ENCODE measurements at regions not wholly inside any gene's neighbourhood (a gene's known extent, or its start where the extent isn't known, plus 50 kb on each side); places are given as distances from the start of the nearest gene placed in this dataset.

- TF ChIP-seq BCL6B (tag by site-specific recombination; IDR thresholded peaks at IDR 0.05) (no peak), ZNF501 (tag by site-specific recombination; IDR thresholded peaks at IDR 0.05) (no peak), ZNF324 (tag by site-specific recombination; IDR thresholded peaks at IDR 0.05) (no peak), ELK4 (IDR thresholded peaks at IDR 0.05; ENCODE audit: borderline replicate concordance, low read depth, low read length) (no peak), ZSCAN18 (tag by site-specific recombination; IDR thresholded peaks at IDR 0.05) (no peak)
Observed at GRCh38 chr11:105232021-105232420, 92.5 kb upstream of the CARD18 start (continued).

- no peak for TF ChIP-seq ATF2 (tag by site-specific recombination; IDR thresholded peaks at IDR 0.05; ENCODE audit: low read depth)
- no peak for TF ChIP-seq ZNF280D (tag by site-specific recombination; IDR thresholded peaks at IDR 0.05)
- TF ChIP-seq ZNF350 (tag by site-specific recombination; IDR thresholded peaks at IDR 0.05), result no peak
- CTCF ChIA-PET, result interaction anchor here (1.1 kb wide), 1 partner anchor 43 kb away, joined by 3 read pairs; no protein-coding TSS in a partner anchor
Observed at GRCh38 chr11:105230586-105230985, 91.0 kb upstream of the CARD18 start.

GRCh38 chr11:105229761-105230160, 90.2 kb upstream of the CARD18 start:
- Histone ChIP-seq H3K4me3 (ENCODE audit: low read depth, low read length) (no peak overlapping the region), H3K27ac (ENCODE audit: extremely low read depth, low read depth, low read length) (no peak overlapping the region), H3K36me3 (ENCODE audit: control insufficient read depth in 2 of 2, insufficient read depth in 1 of 2, low read length in 2 of 2) (no peaks in the 10 kb centered on the region), H3K4me1 (ENCODE audit: control insufficient read depth, insufficient read depth, low read length) (no peaks in the 10 kb centered on the region), H3K9me3 (ENCODE audit: control insufficient read depth, insufficient read depth, low read depth, low read length) (no peaks in the 10 kb centered on the region)
- CTCF ChIA-PET, result interaction anchor here (1.1 kb wide), 1 partner anchor 43 kb away, joined by 3 read pairs; no protein-coding TSS in a partner anchor
- POLR2A ChIA-PET, result no interaction called here
- TF ChIP-seq BCL11B (tag by site-specific recombination; IDR thresholded peaks at IDR 0.05; ENCODE audit: low read depth) (no peak), ZNF302 (tag by site-specific recombination; IDR thresholded peaks at IDR 0.05; ENCODE audit: low read depth) (no peak), ZNF341 (tag by site-specific recombination; IDR thresholded peaks at IDR 0.05; ENCODE audit: low read depth) (no peak), ZNF701 (tag by site-specific recombination; IDR thresholded peaks at IDR 0.05) (no peak), ZBTB48 (tag by site-specific recombination; IDR thresholded peaks at IDR 0.05) (no peak), SP3 (tag by site-specific recombination; IDR thresholded peaks at IDR 0.05) (no peak), SCRT1 (tag by site-specific recombination; IDR thresholded peaks at IDR 0.05; ENCODE audit: borderline replicate concordance) (no peak), ZFP3 (tag by site-specific recombination; IDR thresholded peaks at IDR 0.05; ENCODE audit: low read depth) (no peak), ZNF26 (tag by site-specific recombination; IDR thresholded peaks at IDR 0.05) (no peak), ZNF239 (tag by site-specific recombination; IDR thresholded peaks at IDR 0.05) (no peak), ZBTB21 (tag by site-specific recombination; IDR thresholded peaks at IDR 0.05) (no peak), GLI2 (tag by site-specific recombination; IDR thresholded peaks at IDR 0.05; ENCODE audit: borderline replicate concordance, low read depth) (no peak), ZBTB10 (tag by site-specific recombination; IDR thresholded peaks at IDR 0.05) (no peak)

More at GRCh38 chr11:105230586-105230985, 91.0 kb upstream of the CARD18 start:
- H3K4me3 ChIP-seq (ENCODE audit: low read depth, low read length), result no peak overlapping the region
- H3K27ac ChIP-seq (ENCODE audit: extremely low read depth, low read depth, low read length), result no peak overlapping the region
- H3K4me1 ChIP-seq (ENCODE audit: control insufficient read depth, insufficient read depth, low read length), result no peaks in the 10 kb centered on the region
- no peaks in the 10 kb centered on the region for H3K9me3 ChIP-seq (ENCODE audit: control insufficient read depth, insufficient read depth, low read depth, low read length)
- H3K36me3 ChIP-seq (ENCODE audit: control insufficient read depth in 2 of 2, insufficient read depth in 1 of 2, low read length in 2 of 2), result no peaks in the 10 kb centered on the region
- POLR2A ChIA-PET, result no interaction called here
